ENCODE measurements at regions not wholly inside any gene's neighbourhood (a gene's known extent, or its start where the extent isn't known, plus 50 kb on each side); places are given as distances from the start of the nearest gene placed in this dataset.

DNA sequence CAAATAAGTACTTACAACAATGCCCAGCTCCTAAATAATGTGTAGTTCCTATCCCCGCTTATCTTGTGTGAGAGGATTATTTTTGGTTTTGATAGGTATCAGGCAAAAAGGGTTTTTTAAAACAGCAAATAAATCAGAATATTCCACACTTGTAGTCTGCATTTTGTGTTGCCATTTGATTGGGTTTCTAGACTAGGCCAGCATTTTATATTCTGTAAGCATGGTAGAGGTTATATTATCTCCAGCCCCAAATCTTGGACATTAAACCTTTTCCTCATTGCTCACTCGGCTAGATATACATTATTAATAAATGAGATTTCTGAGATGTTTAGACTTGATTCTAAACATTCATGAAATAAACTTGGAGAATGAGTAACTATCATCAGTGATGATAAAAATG lies 165.7 kb upstream of the C1orf21 start:
- no peak for DNase-seq

DNA sequence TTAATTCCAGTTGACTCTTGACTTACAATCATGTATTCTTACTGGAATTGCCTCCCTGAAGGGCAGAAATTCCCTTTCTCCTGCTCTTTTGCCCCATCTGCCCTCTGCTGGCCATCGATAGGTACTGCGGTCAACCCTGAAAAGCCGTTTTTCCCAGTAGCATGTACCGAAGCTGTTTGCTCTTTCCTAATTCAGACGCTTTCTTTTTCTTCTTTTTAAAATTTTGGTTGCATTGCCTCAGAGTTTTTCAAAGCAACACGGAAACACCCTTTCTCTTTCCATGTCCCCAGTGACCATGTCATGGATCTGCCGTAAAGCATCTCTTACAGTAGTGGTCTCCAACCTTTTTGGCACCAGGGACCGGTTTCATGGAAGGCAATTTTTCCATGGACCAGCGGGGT lies 164.2 kb upstream of the C1orf21 start:
- peak; percentile 59 for DNase-seq

DNA sequence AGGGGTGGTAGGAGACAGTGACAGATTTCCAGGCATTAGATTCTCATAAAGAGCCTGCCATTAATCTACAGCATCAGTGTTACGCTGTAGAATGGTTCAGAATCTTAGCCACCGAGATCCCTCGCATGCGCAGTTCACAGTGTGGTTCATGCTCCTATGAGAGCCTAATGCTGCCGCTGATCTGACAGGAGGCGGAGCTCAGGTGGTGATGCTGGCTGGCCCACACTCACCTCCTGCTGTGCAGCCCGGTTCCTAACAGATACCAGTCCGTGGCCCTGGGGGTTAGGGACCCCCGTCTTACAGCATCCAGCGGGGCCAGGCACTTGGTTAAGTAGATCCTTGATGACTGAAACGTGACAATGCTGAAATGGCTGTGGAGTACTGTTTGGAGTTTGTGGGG lies 163.6 kb upstream of the C1orf21 start:
- peak; percentile 4 for DNase-seq

DNA sequence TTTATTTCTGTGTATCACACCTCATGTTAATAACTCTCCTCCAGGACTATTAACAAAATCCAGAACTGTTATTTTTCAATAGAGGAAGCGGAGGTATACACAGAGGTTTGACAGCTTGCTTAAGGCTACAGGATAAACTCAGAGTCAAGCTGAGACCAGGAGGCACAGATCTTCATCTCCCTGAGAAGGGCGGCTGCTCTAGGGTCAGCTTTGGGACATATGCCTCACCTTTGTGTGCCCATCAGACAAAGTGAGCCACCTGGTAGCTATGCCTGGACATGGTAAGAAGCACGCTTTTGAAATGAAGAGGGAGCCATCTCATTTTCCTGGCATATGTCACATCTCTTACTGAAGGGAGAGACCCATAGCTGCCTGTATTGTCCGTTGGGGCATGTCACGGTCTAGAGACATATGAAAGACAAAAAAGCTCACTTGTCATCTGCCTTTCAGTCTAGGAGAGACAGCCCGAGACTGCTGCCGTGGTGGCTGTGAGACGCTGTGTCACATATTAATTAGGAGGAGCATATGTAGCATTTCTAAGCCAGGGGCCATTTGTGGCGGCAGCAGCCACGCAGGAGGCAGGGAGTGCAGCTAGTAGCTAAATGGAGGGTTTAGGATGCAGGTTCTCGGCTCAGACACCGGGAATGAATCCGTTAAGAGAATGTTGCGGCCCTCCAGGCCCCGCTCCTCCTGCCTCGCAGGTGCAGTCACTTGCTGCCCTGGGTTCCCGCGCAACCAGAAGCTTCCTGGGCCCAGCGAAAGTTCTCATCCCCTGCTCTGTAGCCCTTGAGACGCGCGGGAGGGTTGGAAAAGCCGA lies 161.3 kb upstream of the C1orf21 start:
- DNase-seq, result no peak

DNA sequence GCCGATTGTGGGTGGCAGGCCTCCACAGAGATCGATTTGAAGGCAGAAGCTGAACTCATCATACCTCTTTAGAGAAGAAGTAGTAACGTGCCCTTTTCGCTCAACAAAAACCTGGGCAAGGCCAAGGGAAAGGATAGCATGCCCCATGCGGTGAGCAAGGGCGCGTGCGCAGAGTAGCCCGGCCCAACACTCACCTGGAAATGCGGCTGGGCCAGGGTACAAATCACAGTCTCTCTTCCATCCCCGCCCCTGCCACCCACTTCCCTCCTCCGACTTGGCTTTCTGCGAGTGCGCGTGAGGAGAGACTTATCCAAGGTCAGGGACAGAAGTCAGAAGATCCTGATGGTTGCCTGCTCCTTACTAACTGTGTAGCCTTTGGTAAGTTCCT lies 160.7 kb upstream of the C1orf21 start:
- DNase-seq, result no peak

DNA sequence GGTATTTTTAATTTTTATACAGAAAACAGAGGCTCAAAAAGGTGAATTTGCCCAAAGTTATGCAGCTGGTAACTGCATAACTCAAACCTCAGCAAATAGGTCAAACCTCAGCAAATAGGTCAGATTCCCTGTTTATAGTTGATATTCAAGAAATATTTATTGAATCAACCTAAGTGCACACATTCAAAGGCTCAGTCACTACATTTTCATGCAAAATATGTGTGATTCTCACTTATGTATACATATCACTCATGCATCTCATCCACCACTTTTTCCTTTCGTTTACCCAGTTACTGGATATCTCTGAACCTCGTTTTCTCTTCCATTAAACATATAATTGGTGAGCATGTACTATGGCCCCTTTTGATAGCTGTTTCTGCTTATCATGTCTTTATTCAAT lies 158.3 kb upstream of the C1orf21 start:
- no peak for DNase-seq

DNA sequence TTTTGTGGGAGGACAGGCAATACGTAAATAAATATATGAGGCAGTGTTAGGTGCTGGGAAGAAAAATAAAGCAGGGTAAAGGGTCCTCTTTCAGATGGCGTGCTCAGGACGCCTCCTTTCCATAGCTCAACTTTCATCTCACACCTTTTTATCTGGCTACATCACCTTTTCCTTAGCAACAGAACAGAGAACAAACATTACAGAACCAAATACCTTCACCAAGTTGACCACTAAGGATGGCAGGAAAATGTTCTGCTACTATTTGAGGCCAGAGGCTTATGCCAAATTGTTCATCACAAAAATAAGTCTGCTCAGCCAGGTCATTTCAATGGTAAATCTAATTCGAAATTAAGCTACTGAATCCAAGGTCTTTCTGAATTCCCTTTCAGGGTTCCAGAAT lies 149.2 kb upstream of the C1orf21 start:
- DNase-seq, result no peak

DNA sequence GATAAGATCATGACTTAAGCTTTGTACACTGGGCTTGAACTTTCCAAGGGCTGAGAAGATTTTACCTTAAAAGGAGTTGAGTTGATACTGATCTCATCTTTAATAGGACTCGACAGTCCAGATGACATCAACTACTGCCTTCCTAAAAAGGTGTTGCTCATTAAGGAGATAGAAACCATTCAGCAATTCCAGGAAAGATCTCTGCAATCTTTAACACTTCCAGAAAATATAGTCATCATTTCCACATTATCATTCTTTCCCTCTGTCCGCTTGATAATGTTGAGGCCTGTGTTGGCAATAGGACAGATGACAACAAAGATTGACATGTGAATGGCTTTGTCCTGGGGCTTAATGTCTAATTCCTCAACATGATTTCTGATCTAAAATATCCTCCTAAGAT lies 145.4 kb upstream of the C1orf21 start:
- no peak for DNase-seq

DNA sequence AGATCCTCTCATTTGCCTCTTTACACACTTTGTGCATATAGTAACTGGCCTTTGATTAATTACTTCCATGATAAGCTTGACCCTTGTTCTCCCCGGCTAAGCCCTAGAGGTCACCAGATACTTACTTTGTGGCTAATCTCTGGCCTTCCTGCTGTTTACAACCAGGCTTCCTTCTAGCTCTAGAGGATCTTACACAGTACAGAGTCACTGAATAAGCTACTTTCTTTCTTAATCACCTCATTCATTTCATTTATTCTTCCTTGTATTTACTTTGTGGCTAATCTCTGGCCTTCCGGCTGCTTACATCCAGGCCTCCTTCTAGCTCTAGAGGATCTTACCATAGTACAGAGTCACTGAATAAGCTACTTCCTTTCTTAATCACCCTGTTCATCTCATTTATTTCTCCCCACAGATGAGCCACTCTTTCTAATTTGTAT lies 144.3 kb upstream of the C1orf21 start:
- DNase-seq, result no peak

DNA sequence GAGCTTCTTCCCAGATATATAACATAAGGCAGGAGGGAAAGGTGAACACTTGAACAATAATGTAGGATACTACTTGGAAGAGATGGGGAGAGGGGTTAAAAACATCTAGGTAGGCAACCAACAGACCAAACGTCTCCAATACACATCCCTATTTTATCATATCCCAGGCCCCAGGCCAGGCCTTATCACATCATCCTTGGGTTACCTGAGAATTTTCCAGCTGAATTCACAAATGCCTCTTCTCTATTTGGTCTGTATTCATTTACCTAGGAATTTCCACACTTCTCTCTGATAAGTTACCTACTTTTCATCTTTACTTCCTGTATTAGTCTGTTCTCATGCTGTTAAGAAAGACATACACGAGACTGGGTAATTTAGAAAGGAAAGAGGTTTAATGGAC lies 141.9 kb upstream of the C1orf21 start:
- DNase-seq, result no peak

DNA sequence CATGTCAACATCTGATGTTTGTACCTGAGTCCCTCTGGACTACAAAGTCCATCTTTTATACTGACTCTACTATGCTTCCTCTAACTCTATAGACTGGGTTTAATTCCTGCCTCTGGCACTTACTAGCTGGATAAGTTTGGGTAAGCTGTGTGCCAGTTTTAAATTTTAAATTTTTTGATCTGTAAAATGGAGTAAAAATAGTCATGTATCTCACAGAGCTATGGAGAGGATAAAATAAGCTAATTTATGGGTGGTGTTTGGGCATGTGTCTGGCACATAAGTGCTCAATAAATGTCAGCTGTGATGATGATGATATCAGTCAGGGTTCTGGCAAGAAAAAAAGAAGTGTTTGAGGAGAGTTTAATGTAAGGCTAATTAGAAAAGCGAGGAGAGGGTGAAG lies 139.2 kb upstream of the C1orf21 start:
- no peak for DNase-seq

DNA sequence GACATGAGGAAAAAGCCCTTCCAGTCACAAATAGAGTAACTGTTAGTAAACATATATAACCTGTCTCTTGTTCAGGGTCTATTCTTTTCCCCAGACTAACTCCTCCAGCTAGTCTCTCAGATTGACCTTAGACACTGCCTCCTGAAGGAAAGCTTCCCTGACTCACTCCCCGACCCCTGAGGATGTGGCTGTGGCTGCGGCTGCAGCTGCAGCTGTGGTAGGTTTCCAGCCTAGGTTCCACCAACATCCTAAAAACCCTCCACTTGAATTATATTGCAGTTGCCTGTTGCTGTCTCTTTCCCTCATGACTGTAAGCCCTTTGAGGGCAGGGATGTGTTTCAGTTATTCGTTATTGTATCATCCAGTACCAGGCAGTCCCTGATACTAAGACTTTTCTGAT lies 132.9 kb upstream of the C1orf21 start:
- DNase-seq, result no peak

DNA sequence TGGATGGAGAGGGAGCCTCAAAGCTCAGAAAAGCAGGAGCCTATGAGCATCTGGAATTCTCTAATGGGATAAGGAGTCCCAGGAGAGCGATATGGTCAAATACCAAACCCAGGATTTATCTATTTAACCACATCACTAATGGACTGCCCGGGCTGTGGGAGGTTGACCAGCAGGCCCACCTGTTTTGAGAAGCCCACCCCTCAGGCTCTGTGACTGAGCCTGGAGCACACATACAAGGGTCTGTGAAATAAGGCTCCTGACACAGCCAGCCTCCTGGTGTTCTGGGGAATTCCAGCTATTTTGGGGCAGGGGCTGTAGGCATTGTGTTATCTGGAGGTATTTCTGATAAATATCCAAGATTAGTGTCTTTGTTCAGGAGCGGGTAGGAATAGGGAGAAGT lies 132.0 kb upstream of the C1orf21 start:
- DNase-seq, result no peak

DNA sequence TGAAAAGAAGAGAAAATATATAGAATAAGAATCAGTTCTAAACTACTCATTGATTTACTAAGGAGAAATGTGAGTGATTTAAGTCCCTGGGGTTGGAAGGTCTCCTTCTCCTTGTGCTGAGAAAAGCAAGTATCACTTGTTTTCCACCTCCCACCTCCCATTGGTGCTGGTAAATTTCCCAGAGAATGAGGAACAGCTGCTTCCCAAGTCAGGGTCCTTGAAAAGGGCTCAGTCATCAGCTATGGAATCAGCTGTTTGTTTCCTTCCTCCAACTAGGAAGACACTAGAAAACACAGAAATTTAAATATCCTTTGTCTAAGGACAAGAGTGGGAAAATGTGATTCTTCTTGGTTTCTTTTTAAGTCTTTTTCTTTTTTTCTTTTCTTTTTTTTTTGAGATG lies 131.3 kb upstream of the C1orf21 start:
- no peak for DNase-seq

DNA sequence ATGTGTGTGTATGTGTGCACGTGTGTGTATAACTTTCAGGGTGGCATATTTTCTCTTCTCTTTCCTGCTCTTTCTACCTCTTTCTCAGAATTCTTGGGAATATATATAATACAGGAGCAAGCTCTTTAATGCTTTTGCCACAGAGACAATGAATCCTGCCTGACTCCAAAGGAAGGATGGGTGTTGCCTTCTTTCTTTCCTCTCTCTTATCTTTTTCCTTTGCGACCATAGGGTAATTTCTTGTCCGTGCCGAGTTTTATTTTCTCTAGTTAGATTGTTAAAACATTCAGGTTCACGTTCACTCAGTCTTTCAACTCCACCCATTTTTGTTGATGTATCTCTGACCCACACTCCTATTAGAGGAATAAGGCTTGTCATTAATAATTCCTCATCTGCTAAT lies 129.0 kb upstream of the C1orf21 start:
- no peak for DNase-seq

DNA sequence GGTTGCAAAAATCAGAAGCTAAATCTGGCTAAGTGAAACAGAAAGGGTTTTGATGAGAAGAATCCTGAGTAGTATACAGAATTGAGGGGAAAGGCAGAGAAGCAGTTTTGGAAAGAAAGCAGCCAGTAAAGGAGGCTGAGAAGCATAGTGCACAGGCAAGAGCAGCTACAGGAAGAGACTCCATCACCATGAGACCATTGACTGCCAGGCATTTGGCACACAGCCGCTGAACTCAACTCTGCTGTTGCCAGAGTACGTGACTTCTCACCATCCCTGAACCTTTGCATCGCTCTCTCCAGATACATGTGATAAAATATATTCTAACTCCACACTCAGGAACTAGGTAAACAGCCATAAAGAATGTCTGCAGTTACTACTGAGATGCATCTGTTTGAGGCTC lies 128.3 kb upstream of the C1orf21 start:
- no peak for DNase-seq

DNA sequence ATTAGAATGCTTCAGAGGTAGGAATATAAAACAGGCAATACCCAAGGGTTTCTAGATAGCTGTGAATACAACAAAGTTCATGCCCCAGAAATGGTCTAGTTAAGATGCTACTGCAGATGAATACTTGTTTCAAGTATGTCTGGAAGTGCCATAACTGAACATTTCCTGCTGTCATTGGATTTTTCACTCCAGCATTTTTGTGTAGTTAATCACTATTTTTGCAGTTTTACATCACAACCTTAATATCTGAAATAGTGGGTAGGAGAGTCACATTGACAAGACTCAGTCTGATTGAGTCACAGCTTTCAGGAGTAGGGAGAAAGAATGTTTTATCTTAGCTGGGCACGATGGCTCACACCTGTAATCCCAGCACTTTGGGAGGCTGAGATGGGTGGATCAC lies 126.4 kb upstream of the C1orf21 start:
- no peak for DNase-seq

DNA sequence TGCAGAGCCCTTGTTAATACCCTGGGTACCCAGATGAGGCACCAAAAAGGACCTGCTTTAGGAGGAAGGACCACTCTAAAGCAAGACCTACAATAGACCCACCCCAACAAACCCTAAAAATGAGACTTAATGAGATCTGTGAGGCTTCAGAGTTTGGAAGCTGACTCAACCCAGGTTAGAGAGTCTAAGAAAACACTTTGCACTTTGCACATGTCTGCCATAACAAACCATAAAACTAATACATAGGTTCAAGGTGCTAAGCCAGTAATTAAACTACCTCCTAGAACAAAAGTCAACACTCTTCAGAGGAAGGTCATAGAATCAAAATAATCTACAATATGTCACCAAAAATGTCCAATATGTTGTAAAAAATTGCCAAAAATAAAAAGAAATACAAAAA lies 124.7 kb upstream of the C1orf21 start:
- DNase-seq, result no peak

DNA sequence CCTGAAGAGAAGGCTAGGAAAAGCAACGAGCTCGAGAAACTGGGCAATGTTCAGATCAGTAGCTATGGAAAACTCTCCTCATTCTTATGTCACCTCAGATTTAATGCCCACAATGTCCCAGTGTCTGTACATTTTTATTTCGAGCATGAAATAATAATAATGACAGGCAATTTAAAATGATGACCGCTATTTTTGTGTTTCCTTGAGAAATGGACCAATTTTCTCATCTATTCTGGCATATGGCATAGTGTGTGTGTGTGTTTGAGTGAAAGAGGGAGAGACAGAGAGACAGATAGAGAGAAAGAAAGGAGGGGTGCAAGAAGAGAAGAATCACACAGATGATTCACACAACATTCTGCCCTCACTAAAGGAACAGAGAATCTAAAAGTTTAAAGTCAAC lies 119.1 kb upstream of the C1orf21 start:
- no peak for DNase-seq

DNA sequence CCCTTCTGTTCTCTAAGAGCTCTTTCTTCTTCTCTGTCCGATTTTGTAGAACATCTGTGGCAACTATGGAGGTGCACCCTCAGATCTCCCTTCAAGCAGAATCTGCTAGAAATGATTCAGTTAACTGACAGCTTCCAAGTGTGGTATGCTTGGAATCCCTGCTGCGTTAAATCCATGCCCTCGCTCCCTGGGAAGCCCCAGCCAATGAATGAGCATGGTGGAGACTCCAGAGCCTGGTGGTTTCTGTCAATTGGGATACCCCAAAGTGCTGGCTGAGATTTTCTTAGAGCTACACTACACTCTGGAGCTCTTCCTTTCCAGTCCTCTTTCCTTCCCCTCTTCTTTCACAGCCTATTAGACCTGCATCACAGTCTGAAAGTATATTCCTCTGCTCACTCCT lies 116.3 kb upstream of the C1orf21 start:
- DNase-seq, result no peak

DNA sequence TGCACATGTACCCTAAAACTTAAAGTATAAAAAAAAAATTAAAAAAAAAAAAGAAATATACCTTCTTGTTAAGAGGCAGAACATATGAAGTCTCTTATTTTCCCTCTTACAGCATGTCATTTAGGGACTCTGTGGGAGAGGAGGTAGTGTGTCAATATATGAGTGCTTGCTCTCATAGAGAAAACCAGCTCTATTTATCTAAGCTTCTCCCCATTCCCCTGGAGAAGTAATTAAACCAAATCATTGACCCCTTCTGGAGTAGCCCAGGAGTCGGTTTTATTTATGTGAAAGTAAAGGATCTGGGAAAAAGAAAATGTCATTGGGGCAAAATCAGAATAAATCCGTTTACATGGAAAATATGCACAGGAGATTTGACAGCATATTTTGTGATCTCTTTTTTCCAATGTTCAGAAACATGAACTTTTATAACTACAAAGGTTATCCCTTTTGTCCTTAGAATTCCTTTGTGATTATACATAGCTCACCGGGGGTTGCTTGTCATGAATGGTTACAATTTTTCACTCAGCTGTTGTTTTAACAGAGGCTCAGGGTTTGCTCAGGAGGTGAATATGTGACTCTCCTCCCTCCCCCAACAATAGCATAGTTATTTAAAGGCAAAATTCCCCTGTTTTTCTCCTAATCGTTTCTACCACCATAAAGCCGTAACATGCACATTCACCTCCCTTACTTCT lies 114.5 kb upstream of the C1orf21 start:
- DNase-seq, result no peak

DNA sequence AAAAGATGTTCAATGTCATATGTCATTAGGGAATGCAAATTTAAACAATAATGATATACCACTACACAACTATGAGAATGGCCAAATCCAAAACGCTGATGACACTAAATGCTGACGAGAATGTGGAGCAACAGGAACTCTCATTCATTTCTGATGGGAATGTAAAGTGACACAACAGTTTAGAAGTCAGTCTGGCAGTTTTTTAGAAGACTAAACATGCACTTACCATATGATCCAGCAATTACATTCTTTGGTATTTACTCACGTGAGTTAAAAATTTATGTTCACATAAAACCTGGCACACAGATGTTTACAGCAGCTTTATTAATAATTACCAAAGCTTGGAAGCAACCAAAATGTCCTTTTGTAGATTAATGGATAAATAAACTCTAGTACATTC lies 110.4 kb upstream of the C1orf21 start:
- no peak for DNase-seq

DNA sequence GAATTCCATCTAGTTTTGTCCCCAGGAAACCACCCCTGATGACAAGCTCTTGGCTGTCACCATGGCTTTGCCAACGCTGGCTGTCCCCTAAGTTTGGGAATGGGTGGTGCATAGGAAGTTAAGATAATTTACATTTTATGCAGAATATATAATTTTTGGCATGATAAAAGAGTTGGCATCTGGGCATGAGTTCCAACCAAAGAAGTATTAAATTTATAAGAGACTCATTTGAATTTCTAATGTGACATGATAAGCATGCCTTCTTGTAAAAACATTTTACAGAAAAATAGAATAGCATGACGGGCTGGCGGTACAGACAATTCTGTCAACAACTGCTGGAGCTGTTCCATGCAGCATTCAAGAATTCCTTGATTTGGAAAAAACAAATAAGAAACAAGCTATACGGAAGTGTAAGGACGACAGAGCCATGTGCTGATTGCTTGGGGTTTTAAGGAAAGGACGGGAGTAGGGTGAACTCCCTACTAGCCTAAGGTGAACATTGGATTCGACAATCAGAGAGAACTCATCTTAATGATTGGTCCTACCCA lies 106.8 kb upstream of the C1orf21 start:
- DNase-seq, result no peak

DNA sequence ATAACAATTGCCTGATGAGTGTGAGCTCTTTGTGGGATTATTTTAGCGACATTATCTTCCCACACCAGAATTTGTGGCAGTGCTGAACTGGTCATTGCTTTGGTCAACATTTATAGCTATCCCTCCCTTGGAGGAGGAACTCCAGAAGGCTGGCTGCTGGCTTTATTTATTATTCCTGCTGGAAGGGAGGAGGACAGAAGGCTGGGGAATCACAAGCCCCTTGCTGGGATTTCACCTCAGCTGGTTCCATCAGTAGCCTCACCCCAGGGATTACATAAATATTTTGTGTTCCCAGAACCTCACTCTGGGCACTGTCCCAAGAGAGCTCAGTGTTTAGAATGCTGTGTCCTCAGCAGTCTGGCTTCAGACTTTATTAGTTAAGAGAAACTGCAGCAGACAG lies 102.8 kb upstream of the C1orf21 start:
- no peak for DNase-seq

DNA sequence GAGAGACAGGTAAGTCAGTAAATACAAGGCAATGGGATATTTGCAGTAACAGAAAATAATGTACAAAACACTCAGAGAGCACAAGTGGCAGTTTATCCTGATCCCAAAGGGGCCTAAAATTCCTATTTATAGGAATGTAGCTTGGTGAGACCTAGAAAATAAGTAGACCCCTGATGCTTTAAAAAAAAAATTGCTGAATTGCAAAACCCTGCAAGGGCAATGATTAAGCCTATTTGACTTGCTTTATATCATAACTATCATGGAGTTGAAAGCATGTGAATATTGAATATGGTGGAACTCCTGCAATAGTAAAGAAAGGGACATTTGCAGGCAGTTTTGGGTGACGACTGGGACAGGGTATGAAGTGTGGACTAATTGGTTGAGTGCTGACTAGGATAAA lies 101.9 kb upstream of the C1orf21 start:
- no peak for DNase-seq

Measured in NCI-H510A treated with DMSO at 0.1 percent for 48 hours (cell line).